HEK293 (cell line): ENCODE measurements at regions not wholly inside any gene's neighbourhood (a gene's known extent, or its start where the extent isn't known, plus 50 kb on each side); places are given as distances from the start of the nearest gene placed in this dataset.

ENCODE experiments used
- CTCF ChIP-seq: fragments of 450-650 bp; formaldehyde crosslinking; IDR thresholded peaks from 2 replicates; pipeline ENCODE4 v1.5.1; 2016; ENCODE audit warnings: missing biosample characterization, missing genetic modification characterization
- HIC1 ChIP-seq: fragments of 450-650 bp; formaldehyde crosslinking; IDR thresholded peaks from 2 replicates; pipeline ENCODE4 v1.5.1; 2016; ENCODE audit warnings: missing biosample characterization, missing genetic modification characterization
- MEIS1 ChIP-seq: sonication (generic); formaldehyde crosslinking; IDR thresholded peaks from 2 replicates; pipeline ENCODE4 v1.8.1; 2022; ENCODE audit warnings: missing genetic modification reagents, mild to moderate bottlenecking, borderline replicate concordance
- MYNN ChIP-seq: fragments of 450-650 bp; formaldehyde crosslinking; IDR thresholded peaks from 2 replicates; pipeline ENCODE4 v1.5.1; 2016; ENCODE audit warnings: missing biosample characterization, missing genetic modification characterization, borderline replicate concordance
- PBX3 ChIP-seq: sonication (generic); formaldehyde crosslinking; IDR thresholded peaks from 2 replicates; pipeline ENCODE4 v1.8.1; 2022; ENCODE audit warnings: mild to moderate bottlenecking, moderate library complexity, missing genetic modification reagents
- REST ChIP-seq: fragments of 450-650 bp; formaldehyde crosslinking; IDR thresholded peaks from 2 replicates; pipeline ENCODE4 v1.5.1; 2016; ENCODE audit warnings: missing biosample characterization, missing genetic modification characterization
- YY1 ChIP-seq: fragments of 450-650 bp; formaldehyde crosslinking; IDR thresholded peaks from 2 replicates; pipeline ENCODE4 v1.5.1; 2018; ENCODE audit warnings: missing biosample characterization, missing genetic modification characterization
- ZBTB26 ChIP-seq: fragments of 450-650 bp; formaldehyde crosslinking; optimal IDR thresholded peaks from 2 replicates; pipeline ENCODE3; 2016; ENCODE audit warnings: missing biosample characterization, mild to moderate bottlenecking, missing genetic modification characterization

- TF ChIP-seq CTCF (tag by site-specific recombination), result no peak
- no peak for TF ChIP-seq ZBTB26 (tag by site-specific recombination)
- no peak for TF ChIP-seq MEIS1
- TF ChIP-seq PBX3 (CRISPR knock-in tag), result no peak
- no peak for TF ChIP-seq HIC1 (tag by site-specific recombination)
- no peak for TF ChIP-seq YY1
- TF ChIP-seq REST (tag by site-specific recombination), result no peak
- no peak for TF ChIP-seq MYNN (tag by site-specific recombination)
Observed at GRCh38 chr1:5009376-5010065, 355.1 kb downstream of the AJAP1 start.
